ENCODE measurements at regions not wholly inside any gene's neighbourhood (a gene's known extent, or its start where the extent isn't known, plus 50 kb on each side); places are given as distances from the start of the nearest gene placed in this dataset.
A peak's percentile ranks its signal among the peaks of the same experiment; 100 is the strongest.
"Not testable (repeated sequence)": the region's sequence is repeated elsewhere in the genome, so short reads cannot be mapped to it uniquely, and the experiment has no call there.

- DNase-seq (ENCODE audit: low spot score), result no peak
Measured at GRCh38 chr5:74403771-74404170, 236.8 kb downstream of the ENC1 start.

- no peak for DNase-seq (ENCODE audit: low spot score)
Measured at GRCh38 chr5:74402553-74402952, 238.0 kb downstream of the ENC1 start.

GRCh38 chr5:74401946-74402320, 238.6 kb downstream of the ENC1 start:
- no peak for DNase-seq (ENCODE audit: low spot score)

GRCh38 chr5:74401281-74401945, 239.1 kb downstream of the ENC1 start:
- DNase-seq (ENCODE audit: low spot score), result no peak

GRCh38 chr5:74400067-74400466, 240.5 kb downstream of the ENC1 start:
- DNase-seq (ENCODE audit: low spot score), result no peak

- no peak for DNase-seq (ENCODE audit: low spot score)
Measured at GRCh38 chr5:74396913-74397622, 243.5 kb downstream of the ENC1 start.

GRCh38 chr5:74394916-74395880, 245.3 kb downstream of the ENC1 start:
- no peak for DNase-seq (ENCODE audit: low spot score)

- DNase-seq (ENCODE audit: low spot score), result no peak
Measured at GRCh38 chr5:74394528-74394915, 246.0 kb downstream of the ENC1 start.

- no peak for DNase-seq (ENCODE audit: low spot score)
Measured at GRCh38 chr5:74393943-74394342, 246.6 kb downstream of the ENC1 start.

- no peak for DNase-seq (ENCODE audit: low spot score)
Measured at GRCh38 chr5:74392711-74393351, 247.7 kb downstream of the ENC1 start.

GRCh38 chr5:74391410-74391809, 249.1 kb downstream of the ENC1 start:
- peak; percentile 29 for DNase-seq (ENCODE audit: low spot score)

GRCh38 chr5:74390822-74391221, 249.7 kb downstream of the ENC1 start:
- DNase-seq (ENCODE audit: low spot score), result no peak

- no peak for DNase-seq (ENCODE audit: low spot score)
Measured at GRCh38 chr5:74390306-74390637, 250.3 kb downstream of the ENC1 start.

GRCh38 chr5:74389531-74390305, 250.8 kb downstream of the ENC1 start:
- DNase-seq (ENCODE audit: low spot score), result no peak

GRCh38 chr5:74388411-74388810, 252.1 kb downstream of the ENC1 start:
- DNase-seq (ENCODE audit: low spot score), result not testable (repeated sequence)

GRCh38 chr5:74386571-74387334, 253.8 kb downstream of the ENC1 start:
- no peak for DNase-seq (ENCODE audit: low spot score)

- DNase-seq (ENCODE audit: low spot score), result no peak
Measured at GRCh38 chr5:74384851-74385250, 255.7 kb downstream of the ENC1 start.

- no peak for DNase-seq (ENCODE audit: low spot score)
Measured at GRCh38 chr5:74382987-74383593, 257.4 kb downstream of the ENC1 start.

- no peak for DNase-seq (ENCODE audit: low spot score)
Measured at GRCh38 chr5:74382123-74382855, 258.2 kb downstream of the ENC1 start.

- no peak for DNase-seq (ENCODE audit: low spot score)
Measured at GRCh38 chr5:74380193-74380592, 260.3 kb downstream of the ENC1 start.
